ENCODE measurements at regions not wholly inside any gene's neighbourhood (a gene's known extent, or its start where the extent isn't known, plus 50 kb on each side); places are given as distances from the start of the nearest gene placed in this dataset.

GRCh38 chr1:173424782-173425407 is 52.2 kb upstream of the PRDX6 start:
- DNase-seq: no peak

DNA sequence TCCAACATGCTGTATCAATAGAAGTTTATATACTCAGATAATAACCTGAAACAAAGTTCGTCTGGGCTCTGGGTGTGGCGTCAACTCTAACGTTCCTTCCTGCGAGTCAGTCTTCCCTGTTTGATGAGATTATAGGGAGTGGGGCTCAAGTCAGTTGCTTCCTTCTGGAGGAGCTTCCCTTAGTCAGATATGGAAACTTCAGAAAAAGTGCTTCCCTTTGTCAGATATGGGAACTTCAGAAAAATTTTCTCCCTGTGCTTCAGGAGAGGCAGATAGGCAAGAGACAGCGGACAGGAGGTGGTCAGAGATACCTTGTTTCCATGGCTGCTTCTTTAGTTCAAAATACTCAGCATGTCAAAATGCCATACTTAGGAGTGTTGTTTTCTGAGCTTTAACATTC is 51.1 kb upstream of the PRDX6 start:
- DNase-seq: no peak

DNA sequence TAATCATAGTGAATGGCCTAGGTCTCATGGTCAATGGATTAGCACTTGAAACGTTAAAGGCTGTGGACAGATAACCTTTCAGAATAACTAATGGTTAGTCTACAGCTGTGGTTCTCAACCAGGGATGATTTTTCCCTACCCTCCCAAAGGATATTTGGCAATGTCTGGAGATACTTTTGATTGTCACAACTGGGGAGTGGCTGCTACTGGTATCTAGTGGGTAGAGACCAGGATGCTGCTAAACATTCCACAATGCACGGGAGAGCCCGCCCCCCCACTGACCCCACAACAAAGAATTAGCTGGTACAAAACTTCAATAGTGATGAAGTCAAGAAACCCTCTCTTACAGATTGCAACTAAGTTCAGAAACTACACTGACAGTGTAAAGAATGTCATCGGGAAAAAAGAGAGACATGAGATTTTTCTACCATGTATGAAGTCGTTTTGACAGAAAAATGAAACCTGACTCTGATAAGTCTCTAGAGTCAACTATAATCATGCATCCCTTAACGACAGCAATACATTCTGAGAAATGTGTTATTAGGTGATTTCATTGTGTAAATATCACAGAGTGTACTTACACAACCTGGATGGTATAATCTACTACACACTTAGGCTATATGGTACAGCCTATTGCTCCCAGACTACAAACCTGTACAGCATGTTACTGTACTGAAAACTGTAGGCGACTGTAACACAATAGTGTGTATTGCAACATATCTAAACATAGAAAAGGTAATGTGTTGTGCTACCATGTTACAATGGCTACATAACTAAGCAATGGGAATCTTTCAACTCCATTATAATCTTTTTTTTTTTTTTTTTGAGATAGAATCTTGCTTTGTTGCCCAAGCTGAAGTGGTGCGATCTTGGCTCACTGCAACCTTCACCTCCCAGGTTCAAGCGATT is 49.7 kb upstream of the PRDX6 start:
- DNase-seq: no peak
